GM12891 (cell line): ENCODE measurements at regions not wholly inside any gene's neighbourhood (a gene's known extent, or its start where the extent isn't known, plus 50 kb on each side); places are given as distances from the start of the nearest gene placed in this dataset.

ENCODE experiments used
- POLR2A ChIP-seq: IDR thresholded peaks from 2 replicates; pipeline ENCODE4 v1.6.1; 2011; ENCODE audit warnings: low read depth, low read length, control low read depth
- POLR2AphosphoS5 ChIP-seq: IDR thresholded peaks from 2 replicates; pipeline ENCODE4 v1.6.1; 2011; ENCODE audit warnings: low read depth, low read length, control low read depth
- SPI1 ChIP-seq: IDR thresholded peaks from 2 replicates; pipeline ENCODE4 v1.6.1; 2011; ENCODE audit warnings: low read depth, low read length, control low read depth
- TAF1 ChIP-seq: IDR thresholded peaks from 2 replicates; pipeline ENCODE4 v1.6.1; 2011; ENCODE audit warnings: low read depth, low read length, control low read depth

- TF ChIP-seq SPI1 = no peak
- TF ChIP-seq TAF1 = no peak
- no peak for TF ChIP-seq POLR2A
- no peak for TF ChIP-seq POLR2AphosphoS5
These were observed 123.4 kb downstream of the KCNK1 start for GRCh38 chr1:233737341-233737740.
